GM06990 (cell line): ENCODE measurements at regions not wholly inside any gene's neighbourhood (a gene's known extent, or its start where the extent isn't known, plus 50 kb on each side); places are given as distances from the start of the nearest gene placed in this dataset.

Experiments used
- DNase-seq: peaks from one replicate; pipeline ENCODE4 v3.0.0-alpha.2; 2011; ENCODE audit not compliant: insufficient read length; ENCODE audit errors: extremely low read depth
- H3K27me3 ChIP-seq: replicated peaks from 2 replicates; pipeline ENCODE4 v1.6.0; 2011; ENCODE audit warnings: low read length; ENCODE audit not compliant: control insufficient read depth, insufficient read depth
- H3K36me3 ChIP-seq: 2 replicates; pipeline ENCODE4 v1.5.1; 2011; ENCODE audit warnings: low read length; ENCODE audit not compliant: control insufficient read depth, insufficient read depth
- H3K4me3 ChIP-seq: replicated peaks from 2 replicates; pipeline ENCODE4 v1.5.1; 2011; ENCODE audit warnings: low read depth, mild to moderate bottlenecking, control low read depth, low read length
- CTCF ChIP-seq: IDR thresholded peaks from 2 replicates; pipeline ENCODE4 v1.5.1; 2011; ENCODE audit warnings: low read length, control low read depth, mild to moderate bottlenecking, inconsistent platforms; ENCODE audit not compliant: insufficient read depth, poor library complexity, severe bottlenecking

- no peaks in the 10 kb centered on the region for H3K36me3 ChIP-seq
- TF ChIP-seq CTCF, result no peak
- no peak overlapping the region for H3K4me3 ChIP-seq
- no peaks in the 10 kb centered on the region for H3K27me3 ChIP-seq
- DNase-seq, result no peak
Observed at GRCh38 chr6:85971238-85971637, 328.6 kb upstream of the SYNCRIP start.

GRCh38 chr6:85966828-85967227, 324.1 kb upstream of the SYNCRIP start:
- DNase-seq, result no peak
- Histone ChIP-seq H3K27me3 (no peaks in the 10 kb centered on the region), H3K4me3 (no peak overlapping the region), H3K36me3 (no peaks in the 10 kb centered on the region)
- TF ChIP-seq CTCF, result no peak

- TF ChIP-seq CTCF, result no peak
- Histone ChIP-seq H3K36me3 (no peaks in the 10 kb centered on the region), H3K4me3 (no peak overlapping the region), H3K27me3 (no peaks in the 10 kb centered on the region)
- DNase-seq, result no peak
Observed at GRCh38 chr6:85961746-85962145, 319.1 kb upstream of the SYNCRIP start.

- no peak for TF ChIP-seq CTCF
- Histone ChIP-seq H3K27me3 (no peaks in the 10 kb centered on the region), H3K36me3 (no peaks in the 10 kb centered on the region), H3K4me3 (no peak overlapping the region)
- DNase-seq, result no peak
Observed at GRCh38 chr6:85961125-85961524, 318.4 kb upstream of the SYNCRIP start.

GRCh38 chr6:85948481-85948880, 305.8 kb upstream of the SYNCRIP start:
- H3K36me3 ChIP-seq, result no peaks in the 10 kb centered on the region
- no peak overlapping the region for H3K4me3 ChIP-seq
- no peaks in the 10 kb centered on the region for H3K27me3 ChIP-seq
- DNase-seq, result no peak
- no peak for TF ChIP-seq CTCF

- Histone ChIP-seq H3K36me3 (no peaks in the 10 kb centered on the region), H3K4me3 (no peak overlapping the region), H3K27me3 (no peaks in the 10 kb centered on the region)
- no peak for TF ChIP-seq CTCF
- DNase-seq, result no peak
Observed at GRCh38 chr6:85945459-85946185, 302.9 kb upstream of the SYNCRIP start.
